GM21526 (cell line): ENCODE measurements at regions not wholly inside any gene's neighbourhood (a gene's known extent, or its start where the extent isn't known, plus 50 kb on each side); places are given as distances from the start of the nearest gene placed in this dataset.
"Not testable (repeated sequence)": the region's sequence is repeated elsewhere in the genome, so short reads cannot be mapped to it uniquely, and the experiment has no call there.

Experiments used
- ATAC-seq: cut with Tn5 transposase; IDR thresholded peaks from one replicate; pipeline ENCODE4 v1.9.1; 2021; ENCODE audit warnings: moderate library complexity; ENCODE audit not compliant: unreplicated experiment, low FRiP score

GRCh38 chrX:22748093-22748999 lies 251.4 kb upstream of the DDX53 start:
- ATAC-seq, result peak; percentile 95

GRCh38 chrX:22758807-22759481 lies 240.8 kb upstream of the DDX53 start:
- peak; percentile 88 for ATAC-seq

DNA sequence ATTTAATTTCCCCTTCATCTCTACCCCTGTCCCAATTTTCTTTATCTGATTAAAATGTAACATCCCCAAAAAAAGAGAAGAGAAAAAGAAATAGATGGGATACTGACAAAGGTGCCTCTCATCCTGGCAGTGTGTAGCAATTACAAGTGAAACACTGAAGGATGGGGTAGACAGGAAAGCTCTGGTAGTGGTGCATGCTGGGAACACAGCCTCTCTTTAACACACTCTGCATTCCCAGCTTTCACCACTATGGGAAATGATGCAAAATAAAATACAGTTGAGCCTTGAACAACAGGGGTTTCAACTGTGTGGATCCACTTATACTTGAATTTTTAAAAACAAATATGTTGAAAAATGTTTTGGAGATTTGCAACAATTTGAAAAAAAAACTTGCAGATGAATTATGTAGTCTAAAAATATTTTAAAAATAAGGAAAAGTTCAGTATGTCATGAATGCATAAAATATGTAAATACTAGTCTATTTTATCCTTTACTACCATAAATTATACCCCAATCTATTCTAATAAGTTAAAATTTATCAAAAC lies 239.2 kb upstream of the DDX53 start:
- no peak for ATAC-seq

DNA sequence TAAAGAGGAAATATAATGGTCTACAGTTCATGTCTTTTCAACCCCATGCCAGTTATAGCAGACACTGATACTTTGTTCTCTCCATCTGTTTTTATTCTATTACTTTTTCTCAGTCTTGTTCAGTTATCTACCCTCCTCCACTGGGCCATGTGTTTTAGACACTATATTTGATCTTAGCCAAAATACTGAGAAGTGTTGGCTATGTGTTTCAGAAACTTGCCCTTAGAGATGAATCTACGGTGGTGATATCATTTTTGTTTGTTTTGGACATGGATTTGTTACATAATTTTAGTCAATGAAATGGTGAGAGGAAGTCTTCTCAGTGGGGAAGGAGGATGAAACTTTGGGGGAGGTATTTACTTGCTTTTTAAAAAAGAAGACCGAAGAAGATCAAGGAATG lies 211.5 kb upstream of the DDX53 start:
- ATAC-seq, result no peak

- no peak for ATAC-seq
Measured at GRCh38 chrX:22795671-22796070, 204.1 kb upstream of the DDX53 start.

GRCh38 chrX:22800360-22800759 lies 199.4 kb upstream of the DDX53 start:
- no peak for ATAC-seq

- ATAC-seq, result no peak
Measured at GRCh38 chrX:22800806-22801205, 199.0 kb upstream of the DDX53 start.

DNA sequence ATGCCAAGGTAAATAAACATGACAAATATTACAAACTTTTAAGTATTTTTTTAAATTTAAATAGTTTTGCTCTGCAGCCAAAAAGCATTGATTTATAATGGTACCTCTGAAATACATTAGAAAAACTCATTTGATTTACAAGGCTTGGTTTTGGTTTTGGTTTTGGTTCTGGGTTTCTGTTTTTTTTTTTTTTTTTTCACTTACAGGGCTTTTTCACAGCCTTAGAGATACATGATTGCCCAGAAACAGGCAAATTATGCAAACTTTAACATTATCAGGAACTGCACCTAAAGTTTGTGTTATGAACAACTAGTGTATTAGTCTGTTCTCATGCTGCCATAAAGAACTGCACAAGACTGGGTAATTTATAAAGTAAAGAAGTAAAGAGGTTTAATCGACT lies 196.4 kb upstream of the DDX53 start:
- ATAC-seq, result peak; percentile 73

DNA sequence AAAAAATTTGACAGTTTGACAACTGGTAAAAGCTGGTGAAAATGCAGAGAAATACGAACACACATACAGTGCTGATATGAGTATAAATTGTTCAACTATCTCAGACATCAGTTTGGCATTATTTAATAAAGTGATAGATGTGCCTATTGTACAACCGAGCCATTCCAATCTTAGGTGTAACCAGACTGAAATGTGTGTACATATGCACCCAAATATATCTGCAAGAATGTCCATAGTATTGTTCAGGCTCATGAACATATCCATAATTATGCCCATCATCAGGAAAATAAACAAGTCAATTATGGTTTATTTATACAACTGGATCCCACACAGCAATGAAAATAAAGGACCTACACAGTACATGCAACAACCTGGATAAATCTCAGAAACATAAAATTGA lies 188.9 kb upstream of the DDX53 start:
- no peak for ATAC-seq

DNA sequence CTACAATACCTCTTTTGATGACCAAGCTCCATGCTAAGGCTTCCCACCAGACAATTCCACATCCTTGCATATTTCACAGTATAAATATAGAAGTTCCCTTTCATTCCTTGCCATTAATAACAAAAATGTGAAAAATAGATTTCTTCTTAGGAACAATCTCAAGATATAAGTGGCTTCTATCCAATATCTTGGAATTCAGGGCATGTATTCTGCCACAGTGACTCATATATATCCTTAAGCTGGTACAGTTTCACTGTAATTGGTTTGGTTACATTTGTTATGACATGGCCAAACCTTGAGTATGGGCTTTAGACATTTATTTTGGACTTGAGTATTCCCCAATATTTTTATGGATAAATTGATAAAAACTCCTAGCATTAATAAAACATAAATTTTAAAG lies 181.7 kb upstream of the DDX53 start:
- ATAC-seq, result no peak

DNA sequence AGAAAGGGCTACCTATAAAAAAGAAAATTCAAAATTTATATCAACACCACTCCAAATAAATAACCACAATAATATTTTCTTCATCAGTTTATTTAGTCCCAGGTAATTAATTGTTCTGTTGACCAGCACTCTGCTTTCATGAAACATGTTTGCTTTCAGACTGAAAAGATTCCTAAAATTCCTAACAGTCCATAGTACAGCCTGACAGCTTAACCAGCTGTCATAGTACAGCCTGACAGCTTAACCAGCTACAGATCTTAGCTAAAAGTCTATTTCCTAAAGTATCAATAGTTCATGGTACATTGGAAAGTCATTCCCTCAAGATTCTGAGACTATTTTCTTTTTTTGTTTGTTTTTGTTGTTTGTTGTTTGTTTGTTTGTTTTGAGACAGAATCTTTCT lies 144.1 kb upstream of the DDX53 start:
- no peak for ATAC-seq

- ATAC-seq, result no peak
Measured at GRCh38 chrX:22859642-22860041, 140.1 kb upstream of the DDX53 start.

DNA sequence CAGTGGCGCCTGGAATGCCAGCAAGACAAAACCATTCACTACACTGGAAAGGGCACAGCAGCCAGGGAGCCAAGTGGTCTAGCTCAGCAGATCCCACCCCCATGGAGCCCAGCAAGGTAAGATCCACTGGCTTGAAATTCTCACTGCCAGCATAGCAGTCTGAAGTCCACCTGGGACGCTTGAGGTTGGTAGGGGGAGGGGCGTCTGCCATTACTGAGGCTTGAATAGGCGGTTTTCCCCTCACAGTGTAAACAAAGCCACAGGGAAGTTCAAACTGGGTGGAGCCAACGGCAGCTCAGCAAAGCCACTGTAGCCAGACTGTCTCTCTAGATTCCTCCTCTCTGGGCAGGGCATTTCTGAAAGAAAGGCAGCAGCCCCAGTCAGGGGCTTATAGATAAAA lies 133.0 kb upstream of the DDX53 start:
- not testable (repeated sequence) for ATAC-seq

DNA sequence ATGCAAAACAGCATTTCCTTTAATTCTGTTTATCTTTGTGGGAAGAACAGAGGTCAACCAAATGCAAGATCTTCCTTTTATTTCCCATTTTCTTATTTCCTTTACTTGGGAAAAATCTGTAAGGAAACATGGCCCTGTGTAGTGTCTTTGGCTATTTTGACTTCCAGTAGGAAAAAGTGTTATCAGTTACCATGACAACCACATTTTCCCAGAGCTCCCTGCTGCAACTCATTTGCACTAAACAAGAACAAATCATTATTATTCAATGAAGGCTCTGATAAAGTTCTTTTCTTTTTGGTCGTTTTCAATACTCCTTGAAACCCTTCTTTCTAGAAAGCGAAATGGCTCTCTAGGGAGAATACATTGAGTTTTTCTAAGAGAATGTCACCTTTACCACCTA lies 117.2 kb upstream of the DDX53 start:
- no peak for ATAC-seq

DNA sequence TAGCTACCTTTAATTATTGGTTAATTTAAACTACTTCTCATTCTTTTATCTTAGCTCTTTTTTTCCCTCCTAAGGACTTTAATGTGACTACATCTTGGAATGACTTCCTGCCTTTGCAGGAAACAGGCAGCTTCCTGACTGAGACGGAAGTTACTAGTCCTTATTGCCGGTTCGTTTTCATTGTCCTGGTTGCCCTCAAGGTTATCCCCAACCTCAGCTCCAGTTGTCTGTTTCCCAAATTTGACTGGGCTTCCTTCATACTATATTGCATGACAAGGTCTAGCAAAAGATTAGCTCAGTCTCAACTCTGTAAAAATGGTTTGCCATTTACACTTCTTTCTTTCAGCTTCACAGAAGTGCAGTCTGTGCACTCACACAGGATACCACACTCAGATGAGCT lies 109.9 kb upstream of the DDX53 start:
- no peak for ATAC-seq

- ATAC-seq, result no peak
Measured at GRCh38 chrX:22912616-22913015, 87.1 kb upstream of the DDX53 start.

DNA sequence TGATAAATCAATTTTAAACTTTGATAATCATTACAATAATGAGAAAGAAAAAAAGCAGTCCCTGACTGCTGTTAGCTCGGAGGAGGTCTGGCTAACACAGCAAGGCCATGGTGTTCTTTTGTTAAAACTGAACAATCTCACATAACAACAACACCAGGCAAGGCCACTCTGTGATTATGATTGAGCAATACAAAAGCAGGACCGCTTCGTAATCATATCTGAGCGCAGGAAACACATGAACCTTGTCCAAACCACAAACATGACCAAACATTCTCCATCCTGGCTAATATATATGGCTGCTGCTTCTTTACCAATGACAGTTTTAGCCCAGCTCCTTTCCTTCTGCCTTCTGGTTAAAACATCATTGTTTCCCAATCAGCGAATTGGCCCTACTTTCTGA lies 76.8 kb upstream of the DDX53 start:
- no peak for ATAC-seq

DNA sequence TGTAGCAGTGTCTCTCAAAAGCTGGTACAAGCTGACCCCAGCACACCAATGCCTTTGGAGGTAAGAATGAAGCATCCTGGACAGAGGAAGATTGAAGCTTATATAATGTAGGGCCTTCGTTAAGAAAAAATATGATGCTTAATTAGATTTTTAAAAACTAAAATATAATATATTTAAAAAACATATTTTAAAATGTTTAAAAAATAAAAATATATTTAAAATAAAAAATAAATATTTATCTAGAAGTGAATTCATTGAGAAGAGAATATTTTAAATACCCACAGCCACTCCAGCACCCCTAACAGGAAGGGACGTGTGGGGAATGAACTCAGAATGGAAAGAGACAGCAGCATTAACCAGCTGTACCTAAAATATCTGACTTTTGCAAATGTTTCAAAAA lies 65.1 kb upstream of the DDX53 start:
- ATAC-seq, result no peak

GRCh38 chrX:22944945-22945344 lies 54.8 kb upstream of the DDX53 start:
- ATAC-seq, result no peak
